ENCODE measurements at regions not wholly inside any gene's neighbourhood (a gene's known extent, or its start where the extent isn't known, plus 50 kb on each side); places are given as distances from the start of the nearest gene placed in this dataset.

DNA sequence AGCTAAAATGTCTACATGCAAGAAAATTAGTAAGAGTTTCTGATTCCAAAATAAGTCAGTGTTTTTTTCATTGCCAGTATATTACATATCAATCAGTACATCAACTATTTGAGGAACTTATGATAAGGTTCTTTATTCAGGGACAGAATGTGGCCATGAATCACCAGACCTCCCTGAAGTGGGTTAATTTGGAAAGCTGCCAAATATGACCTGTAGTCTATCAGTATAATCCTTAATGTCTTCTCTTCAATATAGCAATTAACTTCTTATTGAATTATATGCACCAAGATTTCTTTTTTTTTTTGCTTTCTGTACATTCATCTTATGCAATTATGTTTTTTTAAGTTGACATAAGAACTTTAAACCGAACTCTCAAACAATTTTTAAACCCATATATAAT is 714.5 kb upstream of the POT1 start:
- Histone ChIP-seq H3K27me3 (no peaks in the 10 kb centered on the region), H3K4me3 (no peak overlapping the region), H3K4me1 (ENCODE audit: insufficient read depth) (no peaks in the 10 kb centered on the region), H3K4me2 (no peak overlapping the region), H2AFZ (no peak overlapping the region), H4K20me1 (ENCODE audit: insufficient read depth, poor library complexity, severe bottlenecking) (no peaks in the 10 kb centered on the region), H3K9me2 (replicated peaks; ENCODE audit: insufficient read depth) (no peaks in the 10 kb centered on the region), H3K9me3 (ENCODE audit: low read depth) (no peaks in the 10 kb centered on the region), H3K79me2 (no peaks in the 10 kb centered on the region), H3K36me3 (replicated peaks; ENCODE audit: insufficient read depth, low read depth) (no peaks in the 10 kb centered on the region), H3K27ac (no peak overlapping the region)
- DNase-seq (ENCODE audit: low spot score): no peak
- TF ChIP-seq, protein P1, sequence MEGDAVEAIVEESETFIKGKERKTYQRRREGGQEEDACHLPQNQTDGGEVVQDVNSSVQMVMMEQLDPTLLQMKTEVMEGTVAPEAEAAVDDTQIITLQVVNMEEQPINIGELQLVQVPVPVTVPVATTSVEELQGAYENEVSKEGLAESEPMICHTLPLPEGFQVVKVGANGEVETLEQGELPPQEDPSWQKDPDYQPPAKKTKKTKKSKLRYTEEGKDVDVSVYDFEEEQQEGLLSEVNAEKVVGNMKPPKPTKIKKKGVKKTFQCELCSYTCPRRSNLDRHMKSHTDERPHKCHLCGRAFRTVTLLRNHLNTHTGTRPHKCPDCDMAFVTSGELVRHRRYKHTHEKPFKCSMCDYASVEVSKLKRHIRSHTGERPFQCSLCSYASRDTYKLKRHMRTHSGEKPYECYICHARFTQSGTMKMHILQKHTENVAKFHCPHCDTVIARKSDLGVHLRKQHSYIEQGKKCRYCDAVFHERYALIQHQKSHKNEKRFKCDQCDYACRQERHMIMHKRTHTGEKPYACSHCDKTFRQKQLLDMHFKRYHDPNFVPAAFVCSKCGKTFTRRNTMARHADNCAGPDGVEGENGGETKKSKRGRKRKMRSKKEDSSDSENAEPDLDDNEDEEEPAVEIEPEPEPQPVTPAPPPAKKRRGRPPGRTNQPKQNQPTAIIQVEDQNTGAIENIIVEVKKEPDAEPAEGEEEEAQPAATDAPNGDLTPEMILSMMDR (IDR thresholded peaks at IDR 0.05; ENCODE audit: poor library complexity): no peak
- TF ChIP-seq EZH2 (IDR thresholded peaks at IDR 0.05; ENCODE audit: borderline replicate concordance): no peak
- TF ChIP-seq EZH2phosphoT487 (IDR thresholded peaks at IDR 0.05; ENCODE audit: low read depth, severe bottlenecking, unreplicated experiment): no peak
- WGBS (ENCODE audit: low lambda C conversion rate, missing lambda C conversion rate): 85% methylated on average over 1 of the region's 1 CpG

DNA sequence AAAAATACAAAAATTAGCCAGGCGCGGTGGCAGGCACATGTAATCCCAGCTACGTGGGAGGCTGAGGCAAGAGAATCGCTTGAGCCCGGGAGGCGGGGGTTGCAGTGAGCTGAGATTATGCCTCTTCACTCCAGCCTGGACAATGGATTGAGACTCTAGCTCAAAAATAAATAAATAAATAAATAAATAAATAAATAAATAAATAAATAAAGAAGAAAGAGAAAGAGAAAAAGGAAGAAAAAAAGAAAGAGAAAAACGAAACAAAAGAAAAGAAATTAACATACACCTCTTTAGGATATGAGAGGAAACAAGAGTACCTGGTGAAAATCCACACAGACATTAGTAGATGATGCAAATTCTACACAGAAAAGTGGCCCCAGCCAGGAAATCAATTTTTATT is 713.7 kb upstream of the POT1 start:
- DNase-seq (ENCODE audit: low spot score): no peak
- TF ChIP-seq EZH2phosphoT487 (IDR thresholded peaks at IDR 0.05; ENCODE audit: low read depth, severe bottlenecking, unreplicated experiment) (no peak), EZH2 (IDR thresholded peaks at IDR 0.05; ENCODE audit: borderline replicate concordance) (no peak)
- TF ChIP-seq, protein P1 (IDR thresholded peaks at IDR 0.05; ENCODE audit: poor library complexity): no peak
- no peaks in the 10 kb centered on the region for H3K4me1 ChIP-seq (ENCODE audit: insufficient read depth)
- no peak overlapping the region for H3K4me3 ChIP-seq
- H3K27me3 ChIP-seq: no peaks in the 10 kb centered on the region
- no peak overlapping the region for H3K4me2 ChIP-seq
- H3K79me2 ChIP-seq: no peaks in the 10 kb centered on the region
- 93% methylated on average over 7 of the region's 7 CpGs for WGBS (ENCODE audit: low lambda C conversion rate, missing lambda C conversion rate)
- no peak overlapping the region for H2AFZ ChIP-seq
- H4K20me1 ChIP-seq (ENCODE audit: insufficient read depth, poor library complexity, severe bottlenecking): no peaks in the 10 kb centered on the region
- no peaks in the 10 kb centered on the region for H3K36me3 ChIP-seq (replicated peaks; ENCODE audit: insufficient read depth, low read depth)
- H3K9me3 ChIP-seq (ENCODE audit: low read depth): no peaks in the 10 kb centered on the region
- H3K27ac ChIP-seq: no peak overlapping the region
- no peaks in the 10 kb centered on the region for H3K9me2 ChIP-seq (replicated peaks; ENCODE audit: insufficient read depth)

DNA sequence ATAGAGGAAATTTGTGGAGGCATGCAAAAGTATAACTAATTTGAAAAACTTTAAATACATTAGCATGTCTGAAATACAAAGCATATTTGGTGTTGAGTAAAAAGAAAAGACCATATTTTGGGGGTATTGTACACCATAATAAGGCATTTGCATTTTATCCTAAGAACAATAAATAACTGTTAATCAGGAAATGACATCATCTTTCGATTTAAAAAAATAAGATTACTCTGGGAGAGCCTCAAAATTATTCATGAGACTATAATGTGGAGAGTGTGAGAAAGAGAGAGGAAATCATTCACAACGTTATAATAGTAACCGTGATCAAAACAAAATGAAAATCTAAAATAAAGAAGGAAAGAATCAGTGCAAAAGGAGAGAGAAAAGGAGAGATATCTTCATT is 712.3 kb upstream of the POT1 start:
- WGBS (ENCODE audit: low lambda C conversion rate, missing lambda C conversion rate): 77% methylated on average over 3 of the region's 3 CpGs
- H3K79me2 ChIP-seq: no peaks in the 10 kb centered on the region
- H2AFZ ChIP-seq: no peak overlapping the region
- no peak for DNase-seq (ENCODE audit: low spot score)
- no peak overlapping the region for H3K4me2 ChIP-seq
- no peak overlapping the region for H3K27ac ChIP-seq
- H3K9me3 ChIP-seq (ENCODE audit: low read depth): no peaks in the 10 kb centered on the region
- H3K27me3 ChIP-seq: no peaks in the 10 kb centered on the region
- no peaks in the 10 kb centered on the region for H4K20me1 ChIP-seq (ENCODE audit: insufficient read depth, poor library complexity, severe bottlenecking)
- TF ChIP-seq EZH2 (IDR thresholded peaks at IDR 0.05; ENCODE audit: borderline replicate concordance): no peak
- TF ChIP-seq EZH2phosphoT487 (IDR thresholded peaks at IDR 0.05; ENCODE audit: low read depth, severe bottlenecking, unreplicated experiment): no peak
- TF ChIP-seq, protein P1 (IDR thresholded peaks at IDR 0.05; ENCODE audit: poor library complexity): no peak
- no peaks in the 10 kb centered on the region for H3K4me1 ChIP-seq (ENCODE audit: insufficient read depth)
- H3K9me2 ChIP-seq (replicated peaks; ENCODE audit: insufficient read depth): no peaks in the 10 kb centered on the region
- no peak overlapping the region for H3K4me3 ChIP-seq
- no peaks in the 10 kb centered on the region for H3K36me3 ChIP-seq (replicated peaks; ENCODE audit: insufficient read depth, low read depth)

Data from hepatocyte (in vitro differentiated cells).